Mucosa of descending colon (tissue), 3 donors: ENCODE measurements at regions not wholly inside any gene's neighbourhood (a gene's known extent, or its start where the extent isn't known, plus 50 kb on each side); places are given as distances from the start of the nearest gene placed in this dataset.

Source experiments
- ATAC-seq: fragments of 200-7000 bp; cut with Tn5 transposase; one replicate; pipeline ENCODE4 v1.9.1; 2020; ENCODE audit warnings: mild to moderate bottlenecking, moderate library complexity
- DNase-seq, 3 donors: peaks; one replicate each; pipeline ENCODE4 v3.0.0-alpha.2; 2020
- H3K36me3 ChIP-seq: fragments of 200-600 bp; one replicate; pipeline ENCODE4 v1.8.0; 2021; ENCODE audit warnings: low read depth, mild to moderate bottlenecking
- H3K4me1 ChIP-seq: fragments of 200-600 bp; one replicate; pipeline ENCODE4 v1.8.0; 2021; ENCODE audit warnings: low read depth, mild to moderate bottlenecking
- H3K4me3 ChIP-seq: fragments of 200-600 bp; one replicate; pipeline ENCODE4 v1.8.0; 2021; ENCODE audit warnings: mild to moderate bottlenecking
- H3K9me3 ChIP-seq: fragments of 200-600 bp; one replicate; pipeline ENCODE4 v1.8.0; 2021; ENCODE audit warnings: mild to moderate bottlenecking
- intact Hi-C, 2 donors: fragments of 100-400 bp; cut with DNase I in 1 of 2; cut with micrococcal nuclease in 1 of 2; formaldehyde crosslinking; loops; one replicate each; pipeline versions ENCODE4 v1.11.0 to v1.11.1; 2022; cut with DNase I, micrococcal nuclease
- TF ChIP-seq, protein P1 (sequence below): fragments of 200-600 bp; IDR thresholded peaks from one replicate; pipeline ENCODE4 v1.8.0; 2022; ENCODE audit warnings: antibody characterized with exemption, mild to moderate bottlenecking
- donor health status: DM: no; HTN: no; CAD: no; lungs with moderate emphysema.
- donor health status: DM: no; HTN: no; CAD: no.
- donor health status: DM: no; HTN: yes; CAD: no.

GRCh38 chr12:81992461-81992860 is 233.3 kb upstream of the PPFIA2 start:
- ATAC-seq (no peak), DNase-seq (peak in 1 of 3 donors; percentile 29)
- Histone ChIP-seq H3K4me3 (no peak overlapping the region), H3K36me3 (no peaks in the 10 kb centered on the region), H3K4me1 (no peaks in the 10 kb centered on the region), H3K9me3 (no peaks in the 10 kb centered on the region)
- intact Hi-C loops = no loop called here
- TF ChIP-seq, protein P1, sequence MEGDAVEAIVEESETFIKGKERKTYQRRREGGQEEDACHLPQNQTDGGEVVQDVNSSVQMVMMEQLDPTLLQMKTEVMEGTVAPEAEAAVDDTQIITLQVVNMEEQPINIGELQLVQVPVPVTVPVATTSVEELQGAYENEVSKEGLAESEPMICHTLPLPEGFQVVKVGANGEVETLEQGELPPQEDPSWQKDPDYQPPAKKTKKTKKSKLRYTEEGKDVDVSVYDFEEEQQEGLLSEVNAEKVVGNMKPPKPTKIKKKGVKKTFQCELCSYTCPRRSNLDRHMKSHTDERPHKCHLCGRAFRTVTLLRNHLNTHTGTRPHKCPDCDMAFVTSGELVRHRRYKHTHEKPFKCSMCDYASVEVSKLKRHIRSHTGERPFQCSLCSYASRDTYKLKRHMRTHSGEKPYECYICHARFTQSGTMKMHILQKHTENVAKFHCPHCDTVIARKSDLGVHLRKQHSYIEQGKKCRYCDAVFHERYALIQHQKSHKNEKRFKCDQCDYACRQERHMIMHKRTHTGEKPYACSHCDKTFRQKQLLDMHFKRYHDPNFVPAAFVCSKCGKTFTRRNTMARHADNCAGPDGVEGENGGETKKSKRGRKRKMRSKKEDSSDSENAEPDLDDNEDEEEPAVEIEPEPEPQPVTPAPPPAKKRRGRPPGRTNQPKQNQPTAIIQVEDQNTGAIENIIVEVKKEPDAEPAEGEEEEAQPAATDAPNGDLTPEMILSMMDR = no peak

DNA sequence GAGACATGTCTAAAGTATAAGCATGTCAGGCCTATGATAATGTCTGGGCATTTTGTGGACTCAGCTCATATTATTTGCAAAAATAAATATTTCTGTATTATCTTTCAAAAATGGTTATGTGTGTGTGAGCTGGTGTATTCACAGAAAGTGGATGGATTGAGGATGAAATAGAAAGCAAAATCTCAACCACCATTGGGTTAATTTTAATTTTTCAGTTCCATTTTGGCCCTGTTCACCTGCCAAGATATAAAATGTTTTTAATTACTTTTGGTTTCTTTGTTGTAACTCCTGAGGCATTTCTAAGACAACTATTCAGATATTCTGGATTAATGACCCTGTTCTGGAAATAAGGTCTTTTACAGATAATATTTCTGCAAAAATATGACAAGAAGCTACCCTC is 232.7 kb upstream of the PPFIA2 start:
- Histone ChIP-seq H3K4me1 (no peaks in the 10 kb centered on the region), H3K4me3 (no peak overlapping the region), H3K9me3 (no peaks in the 10 kb centered on the region), H3K36me3 (no peaks in the 10 kb centered on the region)
- intact Hi-C loops = no loop called here
- TF ChIP-seq, protein P1 = no peak
- ATAC-seq = no peak
- DNase-seq = no peak

DNA sequence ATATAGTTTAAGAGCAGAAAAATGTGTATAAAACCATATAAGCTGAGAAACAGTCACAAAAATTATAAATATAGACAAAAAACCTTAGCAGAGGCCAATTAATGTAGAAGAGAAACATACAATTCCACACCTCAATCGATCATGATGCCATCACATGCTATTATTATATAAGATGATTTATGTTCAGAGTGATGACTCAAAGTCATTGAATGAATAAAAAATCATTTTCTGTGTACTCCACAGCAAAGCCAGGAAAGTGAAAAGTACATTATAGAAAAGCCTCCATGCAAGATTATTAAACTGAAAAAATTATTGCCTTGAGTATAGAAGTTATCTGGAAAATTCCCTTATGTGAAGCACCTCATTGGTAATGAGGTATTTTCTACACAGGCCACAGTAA is 229.2 kb upstream of the PPFIA2 start:
- DNase-seq = no peak
- Histone ChIP-seq H3K36me3 (no peaks in the 10 kb centered on the region), H3K9me3 (no peaks in the 10 kb centered on the region), H3K4me1 (no peaks in the 10 kb centered on the region), H3K4me3 (no peak overlapping the region)
- intact Hi-C loops = no loop called here
- no peak for ATAC-seq
- TF ChIP-seq, protein P1 = no peak

DNA sequence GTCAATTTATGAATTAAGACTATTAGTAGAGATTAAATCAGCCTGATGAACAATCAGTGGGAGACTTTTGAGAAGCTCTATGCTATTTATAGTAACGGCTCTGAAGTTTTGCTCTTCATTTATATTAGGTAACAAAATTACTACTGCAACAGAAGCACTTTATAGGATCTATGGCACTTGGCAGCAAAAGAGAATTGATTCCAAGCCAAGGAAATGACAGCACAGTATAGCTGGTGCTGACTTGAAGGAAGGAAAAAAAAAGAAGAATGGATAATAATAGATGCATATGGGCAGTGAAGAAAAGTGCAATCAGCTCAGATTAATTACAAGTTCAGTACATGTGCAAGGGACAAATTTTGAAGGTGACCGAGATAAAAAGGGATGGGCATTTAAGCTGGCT is 228.2 kb upstream of the PPFIA2 start:
- TF ChIP-seq, protein P1 = no peak
- H3K4me3 ChIP-seq = no peak overlapping the region
- intact Hi-C loops = no loop called here
- no peaks in the 10 kb centered on the region for H3K9me3 ChIP-seq
- no peaks in the 10 kb centered on the region for H3K36me3 ChIP-seq
- ATAC-seq (no peak), DNase-seq (no peak)
- no peaks in the 10 kb centered on the region for H3K4me1 ChIP-seq

DNA sequence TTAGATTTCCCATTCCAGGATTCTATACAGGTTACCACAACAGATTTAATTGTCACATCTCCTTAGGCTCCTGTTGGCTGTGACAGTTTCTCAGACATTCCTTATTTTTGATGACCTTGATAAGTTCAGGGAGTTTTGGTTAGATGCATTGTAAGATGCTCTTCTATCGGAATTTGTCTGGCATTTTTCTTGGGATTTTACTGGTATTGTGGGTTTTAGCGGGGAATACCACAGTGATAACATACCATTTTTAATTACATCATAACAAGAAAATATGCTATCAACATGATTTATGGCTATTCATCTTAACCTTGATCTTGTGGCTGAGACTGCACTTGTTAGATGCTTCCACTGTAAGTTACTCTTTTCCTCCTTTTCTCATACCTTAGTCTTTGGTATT is 217.5 kb upstream of the PPFIA2 start:
- TF ChIP-seq, protein P1 = no peak
- Histone ChIP-seq H3K9me3 (no peaks in the 10 kb centered on the region), H3K36me3 (no peaks in the 10 kb centered on the region), H3K4me3 (no peak overlapping the region), H3K4me1 (no peaks in the 10 kb centered on the region)
- intact Hi-C loops = no loop called here
- ATAC-seq = no peak
- DNase-seq = no peak

DNA sequence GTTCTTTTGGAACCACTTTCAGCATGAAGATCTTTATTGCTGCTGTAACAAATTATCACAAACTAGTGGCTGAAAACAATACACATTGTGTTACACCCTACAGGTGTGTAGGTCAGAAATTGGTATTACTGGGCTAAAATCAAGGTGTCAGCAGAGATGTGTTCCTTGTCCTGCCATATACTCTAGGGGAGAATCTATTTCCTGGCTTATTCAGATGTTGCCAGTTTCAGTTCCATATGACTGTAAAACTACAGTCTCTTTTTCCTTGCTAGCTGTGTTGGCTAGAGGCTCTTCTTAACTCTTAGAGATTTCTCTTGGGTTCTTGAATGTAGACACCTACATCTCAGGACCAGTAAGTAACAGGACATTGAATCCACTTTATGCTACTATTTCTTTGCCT is 215.6 kb upstream of the PPFIA2 start:
- ATAC-seq (no peak), DNase-seq (no peak)
- H3K9me3 ChIP-seq = no peaks in the 10 kb centered on the region
- TF ChIP-seq, protein P1 = no peak
- no peaks in the 10 kb centered on the region for H3K36me3 ChIP-seq
- H3K4me1 ChIP-seq = no peaks in the 10 kb centered on the region
- intact Hi-C loops = no loop called here
- H3K4me3 ChIP-seq = no peak overlapping the region
